HUES6 (cell line): ENCODE measurements at regions not wholly inside any gene's neighbourhood (a gene's known extent, or its start where the extent isn't known, plus 50 kb on each side); places are given as distances from the start of the nearest gene placed in this dataset.
A peak's percentile ranks its signal among the peaks of the same experiment; 100 is the strongest.
"Not testable (repeated sequence)": the region's sequence is repeated elsewhere in the genome, so short reads cannot be mapped to it uniquely, and the experiment has no call there.

ENCODE experiments used
- H3K27ac ChIP-seq: 2 replicates; pipeline ENCODE4 v1.7.0; 2013; ENCODE audit warnings: low read depth, mild to moderate bottlenecking, low read length, inconsistent platforms
- H3K27me3 ChIP-seq: 2 replicates; pipeline ENCODE4 v1.6.1; 2013; ENCODE audit warnings: low read length; ENCODE audit not compliant: control insufficient read depth, insufficient read depth
- H3K36me3 ChIP-seq: 2 replicates; pipeline ENCODE4 v1.6.1; 2013; ENCODE audit warnings: low read length; ENCODE audit not compliant: control insufficient read depth, insufficient read depth
- H3K4me1 ChIP-seq: 2 replicates; pipeline ENCODE4 v1.6.1; 2013; ENCODE audit warnings: low read length; ENCODE audit not compliant: control insufficient read depth, insufficient read depth
- H3K4me3 ChIP-seq: 2 replicates; pipeline ENCODE4 v1.5.1; 2013; ENCODE audit warnings: low read depth, low read length
- H3K9ac ChIP-seq: one replicate; pipeline ENCODE4 v1.6.1; 2013; ENCODE audit warnings: mild to moderate bottlenecking, low read length
- H3K9me3 ChIP-seq: 2 replicates; pipeline ENCODE4 v1.6.1; 2013; ENCODE audit warnings: low read depth, low read length; ENCODE audit not compliant: control insufficient read depth, insufficient read depth

- peak overlapping the region; percentile 34 for H3K9ac ChIP-seq
- H3K4me1 ChIP-seq: peaks cover 31% of the 10 kb centered on the region
- no peaks in the 10 kb centered on the region for H3K36me3 ChIP-seq
- H3K9me3 ChIP-seq: peaks cover 4% of the 10 kb centered on the region
- H3K4me3 ChIP-seq: peak overlapping the region; percentile 20; the same call in 1 of the 2 replicates
- no peaks in the 10 kb centered on the region for H3K27me3 ChIP-seq
- peak overlapping the region; percentile 62; the same call in 1 of the 2 replicates for H3K27ac ChIP-seq
Measured at GRCh38 chr15:67945951-67946700, 106.3 kb upstream of the RNU6-1 start.

GRCh38 chr15:67946701-67947100, 106.9 kb upstream of the RNU6-1 start:
- H3K27ac ChIP-seq: peak overlapping the region; percentile 62; the same call in 1 of the 2 replicates

DNA sequence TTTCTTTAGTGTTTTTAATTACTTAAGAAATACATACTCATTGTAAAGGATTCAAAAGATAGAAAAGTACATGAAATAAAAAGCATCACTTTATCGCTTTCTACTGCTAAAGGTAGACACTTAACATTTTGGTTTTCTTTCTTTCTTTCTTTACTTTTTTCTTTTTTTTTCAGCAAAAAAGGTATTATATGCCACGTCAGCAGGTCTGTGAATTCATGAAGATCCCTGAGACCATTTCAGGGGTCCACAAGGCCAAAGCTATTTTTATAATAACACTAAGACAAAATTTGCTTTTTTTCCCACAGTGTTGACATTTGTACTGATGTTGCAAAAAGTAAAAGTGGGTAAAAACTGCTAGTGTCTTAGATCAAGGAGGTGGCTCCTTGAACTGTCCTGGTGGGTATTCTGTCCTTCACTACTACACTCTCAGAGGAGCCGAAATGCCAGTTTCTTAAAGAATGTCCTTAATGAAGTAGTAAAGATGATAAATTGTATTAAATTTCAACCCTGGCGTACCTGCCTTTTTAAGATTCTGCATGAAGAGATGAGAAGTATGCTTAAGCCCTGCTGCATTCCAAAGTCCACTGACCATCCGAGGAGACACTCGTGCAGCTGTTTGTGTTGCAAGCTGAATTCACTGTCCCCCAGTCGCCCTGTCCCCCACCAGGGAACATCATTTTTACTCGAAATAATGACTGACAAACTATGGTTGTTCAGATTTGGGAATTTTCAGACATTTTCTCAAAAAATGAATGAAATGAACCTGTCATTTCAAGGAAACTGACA, 106.7 kb upstream of the PIAS1 start:
- no peaks in the 10 kb centered on the region for H3K27me3 ChIP-seq
- H3K27ac ChIP-seq: no peak overlapping the region
- H3K4me1 ChIP-seq: peaks cover 25% of the 10 kb centered on the region
- H3K4me3 ChIP-seq: no peak overlapping the region
- no peaks in the 10 kb centered on the region for H3K36me3 ChIP-seq
- no peak overlapping the region for H3K9ac ChIP-seq
- peaks cover 4% of the 10 kb centered on the region for H3K9me3 ChIP-seq

More at GRCh38 chr15:67946701-67947100, 106.9 kb upstream of the RNU6-1 start:
- peak overlapping the region; percentile 34 for H3K9ac ChIP-seq
- no peaks in the 10 kb centered on the region for H3K27me3 ChIP-seq
- H3K4me1 ChIP-seq: peaks cover 26% of the 10 kb centered on the region
- H3K4me3 ChIP-seq: peak overlapping the region; percentile 20; the same call in 1 of the 2 replicates
- H3K9me3 ChIP-seq: peaks cover 4% of the 10 kb centered on the region
- H3K36me3 ChIP-seq: no peaks in the 10 kb centered on the region

DNA sequence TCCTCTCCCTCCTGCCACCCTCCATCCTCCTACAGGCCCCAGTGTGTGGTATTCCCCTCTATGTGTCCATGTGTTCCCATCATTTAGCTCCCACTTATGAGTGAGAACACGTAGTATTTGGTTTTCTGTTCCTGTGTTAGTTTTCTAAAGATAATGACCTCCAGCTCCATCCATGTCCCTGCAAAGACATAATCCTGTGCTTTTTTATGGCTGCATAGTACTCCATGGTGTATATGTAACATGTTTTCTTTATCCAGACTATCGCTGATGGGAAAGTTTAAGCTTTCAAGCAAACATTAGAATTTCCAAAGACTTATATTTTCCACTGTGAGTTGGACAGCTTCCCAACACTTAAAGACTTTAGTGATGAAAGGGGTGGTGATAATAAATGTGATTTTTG, 105.9 kb upstream of the PIAS1 start:
- no peaks in the 10 kb centered on the region for H3K27me3 ChIP-seq
- H3K9ac ChIP-seq: no peak overlapping the region
- H3K27ac ChIP-seq: no peak overlapping the region
- H3K9me3 ChIP-seq: peaks cover 4% of the 10 kb centered on the region
- H3K4me3 ChIP-seq: no peak overlapping the region
- peaks cover 25% of the 10 kb centered on the region for H3K4me1 ChIP-seq
- H3K36me3 ChIP-seq: no peaks in the 10 kb centered on the region

DNA sequence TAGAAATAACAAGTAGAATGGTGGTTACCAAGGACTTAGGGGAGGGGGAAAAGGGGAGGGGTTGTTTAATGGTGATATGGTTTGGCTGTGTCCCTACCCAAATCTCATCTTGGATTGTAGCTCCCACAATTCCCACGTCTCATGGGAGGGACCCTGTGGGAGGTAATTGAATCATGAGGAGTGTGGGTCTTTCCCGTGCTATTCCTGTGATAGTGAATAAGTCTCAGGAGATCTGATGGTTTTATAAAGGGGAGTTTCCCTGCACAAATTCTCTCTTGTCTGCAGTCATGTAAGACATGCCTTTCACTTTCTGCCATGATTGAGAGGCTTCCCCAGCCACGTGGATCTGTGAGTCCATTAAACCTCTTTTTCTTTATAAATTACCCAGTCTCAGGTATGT, 102.9 kb upstream of the PIAS1 start:
- not testable (repeated sequence) for H3K4me3 ChIP-seq, H3K27me3 ChIP-seq, H3K9ac ChIP-seq, H3K27ac ChIP-seq, H3K9me3 ChIP-seq, H3K36me3 ChIP-seq
- H3K4me1 ChIP-seq: peaks cover 15% of the 10 kb centered on the region

DNA sequence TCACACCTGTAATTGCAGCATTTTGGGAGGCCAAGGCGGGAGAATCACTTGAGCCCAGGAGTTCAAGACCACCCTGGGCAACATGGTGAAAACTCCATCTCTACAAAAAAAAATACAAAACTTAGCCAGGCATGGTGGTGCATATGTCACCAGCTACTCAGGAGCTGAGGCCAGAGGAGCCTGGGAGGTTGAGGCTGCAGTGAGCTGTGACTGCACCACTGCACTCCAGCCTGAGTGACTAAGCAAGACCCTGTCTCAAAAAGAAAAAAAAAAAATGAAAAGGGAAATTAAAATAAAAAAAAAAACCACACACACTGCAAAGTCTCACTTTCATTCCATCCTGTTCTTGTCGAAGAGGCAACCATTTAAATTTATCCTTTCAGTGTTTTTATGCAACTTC, 100.8 kb upstream of the PIAS1 start:
- Histone ChIP-seq H3K9ac (no peak overlapping the region), H3K27me3 (no peaks in the 10 kb centered on the region), H3K27ac (no peak overlapping the region), H3K4me3 (no peak overlapping the region), H3K36me3 (no peaks in the 10 kb centered on the region), H3K4me1 (no peaks in the 10 kb centered on the region), H3K9me3 (peaks cover 2% of the 10 kb centered on the region)

DNA sequence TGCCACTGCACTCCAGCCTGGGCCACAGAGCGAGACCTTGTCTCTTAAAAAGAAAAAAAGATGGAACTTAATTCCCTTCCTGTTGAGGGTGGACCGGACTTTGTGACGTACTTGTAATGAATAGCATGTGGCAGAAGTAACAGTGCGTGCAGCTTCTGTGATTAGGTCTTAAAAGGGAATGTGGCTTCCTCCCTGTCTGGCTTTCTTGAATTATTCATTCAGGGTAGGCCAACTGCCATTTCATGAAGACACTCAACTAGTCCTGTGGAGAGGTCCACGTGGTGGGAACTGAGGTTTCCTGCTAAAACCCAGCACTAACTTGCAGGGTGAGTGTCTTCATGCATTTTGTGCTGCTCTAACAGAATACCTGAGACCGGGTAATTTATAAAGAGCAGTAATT, 98.9 kb upstream of the PIAS1 start:
- no peaks in the 10 kb centered on the region for H3K27me3 ChIP-seq
- no peak overlapping the region for H3K4me3 ChIP-seq
- no peak overlapping the region for H3K27ac ChIP-seq
- no peaks in the 10 kb centered on the region for H3K36me3 ChIP-seq
- H3K4me1 ChIP-seq: no peaks in the 10 kb centered on the region
- no peaks in the 10 kb centered on the region for H3K9me3 ChIP-seq
- no peak overlapping the region for H3K9ac ChIP-seq

- Histone ChIP-seq H3K36me3 (no peaks in the 10 kb centered on the region), H3K4me1 (peaks cover 14% of the 10 kb centered on the region), H3K9me3 (no peaks in the 10 kb centered on the region), H3K4me3 (no peak overlapping the region), H3K27ac (no peak overlapping the region), H3K27me3 (no peaks in the 10 kb centered on the region), H3K9ac (no peak overlapping the region)
Measured at GRCh38 chr15:67957435-67958132, 96.5 kb upstream of the PIAS1 start.

- no peaks in the 10 kb centered on the region for H3K36me3 ChIP-seq
- H3K27me3 ChIP-seq: no peaks in the 10 kb centered on the region
- H3K9me3 ChIP-seq: no peaks in the 10 kb centered on the region
- no peak overlapping the region for H3K27ac ChIP-seq
- H3K4me1 ChIP-seq: peaks cover 18% of the 10 kb centered on the region
- peak overlapping the region; percentile 61 for H3K9ac ChIP-seq
- peak overlapping the region; percentile 79 for H3K4me3 ChIP-seq
Measured at GRCh38 chr15:67967871-67968431, 86.2 kb upstream of the PIAS1 start.

- no peak overlapping the region for H3K9ac ChIP-seq
- H3K4me3 ChIP-seq: peak overlapping the region; percentile 79
- peaks cover 18% of the 10 kb centered on the region for H3K4me1 ChIP-seq
- no peak overlapping the region for H3K27ac ChIP-seq
- no peaks in the 10 kb centered on the region for H3K36me3 ChIP-seq
- no peaks in the 10 kb centered on the region for H3K9me3 ChIP-seq
- H3K27me3 ChIP-seq: no peaks in the 10 kb centered on the region
Measured at GRCh38 chr15:67968564-67968963, 85.6 kb upstream of the PIAS1 start.
